K562 (cell line): ENCODE measurements at regions not wholly inside any gene's neighbourhood (a gene's known extent, or its start where the extent isn't known, plus 50 kb on each side); places are given as distances from the start of the nearest gene placed in this dataset.
A peak's percentile ranks its signal among the peaks of the same experiment; 100 is the strongest.

ENCODE experiments used
- ATAC-seq: fragments of 200-7000 bp; cut with Tn5 transposase; 3 replicates; pipeline ENCODE4 v1.9.1; 2020; ENCODE audit warnings: moderate library complexity
- BruUV-seq: library from RNA; stranded (reverse); fragments of 400-500 nt; replicated peaks from 2 replicates; lab custom pipeline; 2021; lab: Mats Ljungman, UMichigan
- CTCF ChIA-PET: fragments of 300-600 bp; formaldehyde crosslinking; extraction: SDS; loops from one replicate; lab custom pipeline; 2021; ENCODE audit warnings: low intra/inter-chr PET ratio; lab: Yijun Ruan, JAX
- POLR2A ChIA-PET: fragments of 300-600, 350-650 bp; sonication (Branson Sonifier 250); formaldehyde crosslinking; extraction: SDS; loops from one replicate; lab custom pipeline; 2021; ENCODE audit warnings: antibody characterized with exemption, inconsistent platforms; lab: Yijun Ruan, JAX
- DNase-seq, 4 experiments: peaks; one replicate each; pipeline versions ENCODE4 v3.0.0 to v3.0.0-alpha.2; 2011 to 2018; ENCODE audit warnings: low spot score in 3 of 4, mixed read lengths in 3 of 4; ENCODE audit errors: extremely low read depth in 1 of 4
- FAIRE-seq: peaks from 2 replicates; lab custom pipeline; 2011; peaks lifted over from hg19 to GRCh38; lab: Jason Lieb, UNC
- H2AFZ ChIP-seq: 2 replicates; pipeline ENCODE4 v1.6.0; 2011; ENCODE audit warnings: low read depth, low read length, control low read depth, inconsistent platforms
- H3K27ac ChIP-seq: fragments of 200-600 bp; 3 replicates; pipeline ENCODE4 v1.8.0; 2011; ENCODE audit warnings: low read depth, mild to moderate bottlenecking, control low read depth, inconsistent platforms, low read length, moderate library complexity, mixed read lengths; ENCODE audit errors: extremely low read depth
- H3K27me3 ChIP-seq, 2 experiments: fragments of 300-600 bp in 1 of 2; 2 replicates in 1 of 2; 3 replicates in 1 of 2; pipeline versions ENCODE4 v1.6.0 to v1.8.0; 2011; ENCODE audit warnings: inconsistent platforms in 2 of 2, low read length in 2 of 2, mild to moderate bottlenecking in 1 of 2, mixed read lengths in 1 of 2, moderate library complexity in 1 of 2; ENCODE audit not compliant: control insufficient read depth in 2 of 2, insufficient read depth in 2 of 2
- H3K36me3 ChIP-seq: fragments of 300-600 bp; 3 replicates; pipeline ENCODE4 v1.8.0; 2011; ENCODE audit warnings: mild to moderate bottlenecking, low read length, inconsistent platforms; ENCODE audit not compliant: control insufficient read depth, insufficient read depth
- H3K4me1 ChIP-seq, 2 experiments: fragments of 200-600 bp in 1 of 2; replicated peaks in 1 of 2; 2 replicates in 1 of 2; 3 replicates in 1 of 2; pipeline versions ENCODE4 v1.5.1 to v1.8.0; 2011; ENCODE audit warnings: inconsistent platforms in 2 of 2, low read length in 2 of 2, mild to moderate bottlenecking in 1 of 2, mixed read lengths in 1 of 2, moderate library complexity in 1 of 2; ENCODE audit not compliant: control insufficient read depth in 2 of 2, insufficient read depth in 2 of 2
- H3K4me2 ChIP-seq: 2 replicates; pipeline ENCODE4 v1.6.1; 2011; ENCODE audit warnings: low read length, control low read depth, inconsistent platforms, mixed read lengths; ENCODE audit not compliant: insufficient read depth
- H3K4me3 ChIP-seq: fragments of 200-600 bp; sonication (generic), shearing (Covaris generic); 2 replicates; pipeline ENCODE4 v1.5.1; 2016; ENCODE audit warnings: control low read depth, inconsistent platforms
- H3K79me2 ChIP-seq: fragments of 200-600 bp; 3 replicates; pipeline ENCODE4 v1.8.0; 2011; ENCODE audit warnings: low read length, inconsistent platforms; ENCODE audit not compliant: control insufficient read depth, insufficient read depth
- H3K9ac ChIP-seq, 2 experiments: 2 replicates each; pipeline versions ENCODE4 v1.6.0 to v1.6.1; 2011; ENCODE audit warnings: low read depth in 2 of 2, low read length in 2 of 2, control low read depth in 1 of 2, inconsistent platforms in 1 of 2, mild to moderate bottlenecking in 1 of 2, mixed read lengths in 1 of 2; ENCODE audit not compliant: insufficient read depth in 1 of 2
- H3K9me1 ChIP-seq: one replicate; pipeline ENCODE4 v1.6.0; 2011; ENCODE audit warnings: inconsistent platforms, mild to moderate bottlenecking, low read length, moderate library complexity; ENCODE audit not compliant: control insufficient read depth, insufficient read depth
- H3K9me3 ChIP-seq: replicated peaks from 2 replicates; pipeline ENCODE4 v1.5.1; 2011; ENCODE audit warnings: low read depth, low read length, inconsistent platforms; ENCODE audit not compliant: control insufficient read depth, insufficient read depth
- H4K20me1 ChIP-seq: replicated peaks from 2 replicates; pipeline ENCODE4 v1.6.1; 2011; ENCODE audit warnings: low read length, inconsistent platforms, mixed read lengths; ENCODE audit not compliant: control insufficient read depth, insufficient read depth
- YY1 ChIP-seq, 3 experiments: IDR thresholded peaks; 2 replicates each; pipeline ENCODE4 v1.6.1; 2011; ENCODE audit warnings: low read length in 2 of 3, mild to moderate bottlenecking in 2 of 3, moderate library complexity in 2 of 3, borderline replicate concordance in 1 of 3, control low read depth in 1 of 3, low read depth in 1 of 3; ENCODE audit not compliant: insufficient read depth in 3 of 3, insufficient replicate concordance in 2 of 3, control insufficient read depth in 1 of 3, insufficient read length in 1 of 3; ENCODE audit errors: extremely low read depth in 1 of 3
- WGBS: fragments of 100-300 bp; shearing (Covaris generic); methylation state at CpG from one replicate; pipeline ENCODE4 v1.1.6; 2016; ENCODE audit warnings: low coverage, mixed read lengths; ENCODE audit not compliant: insufficient coverage; ENCODE audit errors: missing lambda C conversion rate; 5-methylcytosine and 5-hydroxymethylcytosine counted together
- in situ Hi-C: fragments of 300-500 bp; cut with MboI; formaldehyde crosslinking; loops from 4 replicates; pipeline ENCODE4 v1.15.0; 2018; ENCODE audit warnings: inconsistent platforms, mixed read lengths
- intact Hi-C: fragments of 100-400 bp; cut with micrococcal nuclease; formaldehyde crosslinking; loops from 2 replicates; pipeline ENCODE4 v1.14.2; 2022
- TF ChIP-seq, protein P1 (sequence below): fragments of 250-450 bp; sonication (Bioruptor Pico); IDR thresholded peaks from 2 replicates; pipeline ENCODE4 v1.5.0; 2021; ENCODE audit warnings: mild to moderate bottlenecking, moderate library complexity

GRCh38 chr9:108759835-108760234, 96.0 kb downstream of the ACTL7B start:
- no peak overlapping the region for H3K27ac ChIP-seq
- TF ChIP-seq, protein P1, sequence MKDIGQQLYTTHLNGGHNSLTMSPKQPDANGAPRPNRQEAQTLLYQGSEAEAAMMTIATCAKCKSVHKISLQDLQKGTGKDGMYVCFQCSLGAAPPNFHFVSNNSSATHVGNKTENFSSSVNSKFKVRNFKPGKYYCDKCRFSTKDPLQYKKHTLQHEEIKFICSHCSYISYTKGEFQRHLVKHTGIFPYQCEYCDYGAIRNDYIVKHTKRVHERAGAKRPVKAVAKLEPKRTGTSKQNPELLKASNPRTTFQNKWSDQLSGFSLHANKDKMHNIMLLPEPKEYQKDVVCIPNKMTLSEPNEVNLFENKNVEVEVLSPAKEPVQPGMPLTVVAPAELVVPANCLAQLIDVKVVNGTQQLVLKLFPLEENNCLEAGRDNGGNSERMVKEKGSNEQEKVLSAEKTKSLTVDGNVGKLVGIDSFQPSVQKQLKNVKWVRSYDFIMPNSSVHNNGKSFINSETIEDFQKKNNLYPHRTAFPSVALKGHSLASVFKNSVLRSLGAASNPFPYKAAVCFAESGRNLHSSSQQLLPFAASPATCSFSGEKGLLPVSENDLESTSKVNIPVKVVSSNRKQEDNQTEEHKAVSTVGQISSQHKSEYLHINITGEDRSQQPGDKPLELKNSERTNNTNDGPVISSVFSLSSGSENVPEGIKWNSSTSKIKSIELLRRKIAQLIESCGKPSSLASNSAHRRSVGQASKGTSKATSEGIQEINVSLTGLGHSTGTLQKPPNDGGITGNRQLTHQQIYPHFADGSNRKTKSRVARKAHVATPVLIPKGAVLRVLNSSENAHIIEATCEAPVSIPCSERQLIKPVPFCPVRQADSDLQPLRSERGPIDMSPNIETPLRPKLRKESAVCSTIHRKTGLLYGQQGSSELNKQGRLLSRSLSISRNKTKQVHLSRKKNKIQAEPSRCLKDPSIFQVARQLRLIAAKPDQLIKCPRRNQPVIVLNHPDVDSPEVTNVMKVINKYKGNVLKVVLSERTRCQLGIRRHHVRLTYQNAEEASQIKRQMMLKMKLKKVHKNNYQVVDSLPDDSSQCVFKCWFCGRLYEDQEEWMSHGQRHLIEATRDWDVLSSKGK: no peak
- peak in 1 of 3 experiments; percentile 65 for TF ChIP-seq YY1 (IDR thresholded peaks at IDR 0.05; ENCODE audit: borderline replicate concordance in 1 of 3, control insufficient read depth in 1 of 3, extremely low read depth in 1 of 3, insufficient read depth in 3 of 3, insufficient read length in 1 of 3, insufficient replicate concordance in 2 of 3, low read depth in 1 of 3, low read length in 2 of 3)
- H3K9ac ChIP-seq: no peak overlapping the region
- CTCF ChIA-PET: no interaction called here
- H3K36me3 ChIP-seq: no peaks in the 10 kb centered on the region
- 0% methylated on average over 2 of the region's 2 CpGs for WGBS
- peaks cover 5% of the 10 kb centered on the region; the same call in 1 of the 2 replicates for H4K20me1 ChIP-seq
- intact Hi-C loops: loop anchor here (5.0 kb wide), 3 partner anchors 193 to 1338 kb away; no protein-coding TSS in a partner anchor
- no peak for DNase-seq
- BruUV-seq: no TSS peak
- FAIRE-seq: no peak
- POLR2A ChIA-PET: no interaction called here
- peak; percentile 42; the same call in 2 of the 3 replicates for ATAC-seq
- no peak overlapping the region for H3K4me2 ChIP-seq
- no peak overlapping the region for H3K4me3 ChIP-seq
- H3K9me3 ChIP-seq: no peaks in the 10 kb centered on the region
- H3K4me1 ChIP-seq: no peaks in the 10 kb centered on the region
- peak overlapping the region; percentile 80 for H2AFZ ChIP-seq
- H3K79me2 ChIP-seq: no peaks in the 10 kb centered on the region
- in situ Hi-C loops: loop anchor here (10.0 kb wide), 1 partner anchor 1335 kb away; no protein-coding TSS in a partner anchor
- peaks cover 2 to 3% of the 10 kb centered on the region in 2 experiments; a peak in 2 of 5 replicates for H3K27me3 ChIP-seq
- no peaks in the 10 kb centered on the region for H3K9me1 ChIP-seq
